Muscle of back (tissue), 3 donors: ENCODE measurements at regions not wholly inside any gene's neighbourhood (a gene's known extent, or its start where the extent isn't known, plus 50 kb on each side); places are given as distances from the start of the nearest gene placed in this dataset.

ENCODE experiments used
- DNase-seq, 3 donors: peaks; one replicate each; pipeline versions ENCODE4 v3.0.0 to v3.0.0-alpha.2; 2013

DNA sequence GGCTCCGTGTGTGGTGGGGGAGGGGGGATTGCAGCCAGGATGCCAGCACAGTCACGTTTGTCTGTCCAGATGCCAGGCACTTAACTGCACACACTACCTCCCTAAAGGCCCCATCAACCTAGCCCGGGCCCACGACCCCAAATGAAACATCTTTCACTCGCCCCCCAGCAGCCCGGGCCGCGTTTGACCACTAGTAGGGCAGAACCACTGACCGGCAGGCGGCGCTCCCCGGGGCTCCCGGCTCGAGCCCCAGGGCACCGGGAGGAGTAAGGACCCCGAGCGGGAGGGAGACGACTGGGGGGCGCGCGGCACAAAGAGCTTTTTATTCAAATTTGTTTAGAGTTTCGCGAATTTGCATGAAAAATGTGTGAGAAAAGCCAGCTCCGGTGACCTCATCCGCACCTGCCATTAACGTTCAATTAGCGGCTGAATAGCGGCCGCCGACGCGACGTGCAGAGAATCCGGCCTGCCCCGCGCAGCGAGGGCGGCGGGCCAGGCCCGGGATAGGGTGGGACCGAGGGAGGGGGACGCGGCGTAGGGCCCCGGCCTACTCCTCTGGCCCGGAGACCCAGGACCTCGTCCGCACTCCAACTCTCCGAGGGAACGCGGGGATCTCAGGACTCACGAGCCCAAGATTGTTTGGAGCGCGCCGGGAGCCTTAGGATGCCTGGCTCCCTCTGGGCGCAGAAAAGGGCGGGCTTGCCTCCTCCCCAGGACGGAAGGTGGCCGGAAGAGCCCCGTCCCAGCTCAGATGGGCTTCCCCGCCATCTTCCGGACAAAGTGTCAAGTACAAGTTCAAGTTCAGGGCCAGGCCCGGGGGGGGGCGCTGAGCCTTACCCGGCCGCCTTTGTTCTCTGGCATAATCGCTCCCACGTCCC, 64.9 kb upstream of the POLG start:
- peak in 1 of 3 donors; percentile 53 for DNase-seq

DNA sequence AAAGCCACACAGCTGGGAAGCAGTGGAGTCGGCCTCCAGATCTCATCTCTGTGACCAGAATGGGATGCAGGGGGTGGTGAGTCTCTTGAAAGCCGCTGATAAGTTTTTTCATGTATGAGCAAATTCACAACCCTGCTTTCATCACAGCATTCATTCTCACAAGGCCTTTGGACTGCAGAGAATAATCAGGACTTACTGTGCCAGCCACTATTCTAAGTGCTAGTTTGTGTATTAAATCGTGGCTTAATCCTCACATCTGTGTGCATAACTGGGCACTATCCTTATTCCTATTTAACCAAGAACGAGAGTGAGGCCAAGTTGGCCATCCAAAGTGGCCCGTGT, 64.2 kb upstream of the POLG start:
- no peak for DNase-seq

GRCh38 chr15:89397653-89398023, 63.0 kb upstream of the POLG start:
- DNase-seq: no peak

DNA sequence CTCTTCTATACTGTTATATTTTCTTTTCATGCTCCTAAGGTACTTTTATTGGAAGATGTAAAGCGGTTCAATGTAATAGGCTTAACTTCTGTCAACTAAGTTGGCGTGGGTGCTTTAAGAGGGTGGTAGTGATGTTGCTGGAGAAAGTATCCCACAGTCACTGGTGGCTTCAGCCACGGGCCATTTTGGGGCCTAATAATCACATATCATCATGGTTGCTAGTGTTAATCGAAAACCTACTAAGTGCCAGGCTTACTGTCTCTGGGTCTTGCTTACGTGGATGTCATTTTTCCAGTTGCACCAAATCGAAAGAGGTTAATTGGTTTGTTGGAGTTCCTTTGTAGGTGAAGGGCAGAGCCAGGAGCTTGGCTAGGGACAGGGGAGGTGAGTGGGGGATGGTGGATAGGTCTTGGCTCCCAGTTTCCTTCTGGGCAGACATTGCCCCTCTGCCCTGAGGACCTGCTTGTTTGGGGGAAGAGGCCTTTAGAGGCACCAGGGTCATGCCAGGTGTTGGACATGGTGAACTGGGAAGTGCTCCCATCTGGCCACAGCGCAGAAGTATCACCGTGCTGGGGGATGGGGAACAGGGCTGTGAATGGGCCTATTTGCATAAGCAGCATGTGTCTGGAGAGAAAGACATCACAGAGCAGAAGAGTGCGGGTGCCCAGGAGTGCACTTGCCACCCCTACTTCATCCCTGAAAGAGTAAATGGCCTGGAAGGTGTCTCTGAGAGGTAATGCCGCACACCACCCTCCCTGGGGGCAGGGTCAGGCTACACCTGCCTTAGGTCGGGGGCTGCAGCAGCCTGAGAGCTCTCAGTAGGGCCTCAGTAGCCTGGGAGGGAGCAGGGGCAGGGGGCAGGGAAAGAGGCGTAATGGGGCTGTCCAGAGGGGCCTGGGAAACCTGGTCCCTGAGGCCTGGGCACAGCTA, 62.4 kb upstream of the POLG start:
- no peak for DNase-seq

DNA sequence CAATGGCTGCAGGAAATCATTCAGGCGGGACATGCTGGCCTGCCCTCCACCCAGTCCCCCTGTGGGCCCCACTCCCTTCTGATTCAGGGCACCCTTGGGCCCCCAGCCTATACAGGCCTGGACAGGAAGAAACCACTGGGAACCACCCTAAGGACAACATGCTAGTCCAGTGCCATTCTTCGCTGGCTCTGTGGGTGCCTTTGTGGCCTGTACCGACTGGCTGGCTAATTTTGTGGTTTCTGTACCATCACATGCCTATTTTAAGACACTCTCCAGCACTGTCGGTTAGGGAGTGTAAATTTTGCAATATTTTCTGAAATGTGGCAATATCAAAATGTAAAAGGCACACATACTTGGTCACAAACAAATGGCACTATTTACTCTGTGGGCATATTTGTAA, 61.4 kb upstream of the POLG start:
- DNase-seq: no peak

DNA sequence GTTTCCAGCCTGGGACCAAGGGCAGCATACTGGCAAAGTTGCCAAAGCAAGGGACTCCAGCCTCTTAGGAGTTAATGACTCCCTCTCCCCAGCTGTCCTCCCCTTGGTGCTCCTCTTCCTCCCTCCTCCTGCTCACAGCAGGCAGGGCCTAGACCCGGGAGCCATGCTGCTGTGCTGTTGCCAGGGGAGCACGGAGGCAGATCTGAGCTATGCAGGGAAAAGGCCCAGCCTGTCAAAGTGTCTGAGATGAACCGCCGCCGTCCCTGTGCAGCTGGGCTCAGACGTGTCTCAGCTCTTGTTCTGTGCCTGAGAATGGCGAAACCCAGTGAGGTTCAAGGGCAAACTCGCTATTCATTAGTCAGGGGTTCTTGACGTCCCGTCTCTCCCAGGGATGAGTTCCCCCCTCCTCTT, 60.8 kb upstream of the POLG start:
- DNase-seq: no peak

DNA sequence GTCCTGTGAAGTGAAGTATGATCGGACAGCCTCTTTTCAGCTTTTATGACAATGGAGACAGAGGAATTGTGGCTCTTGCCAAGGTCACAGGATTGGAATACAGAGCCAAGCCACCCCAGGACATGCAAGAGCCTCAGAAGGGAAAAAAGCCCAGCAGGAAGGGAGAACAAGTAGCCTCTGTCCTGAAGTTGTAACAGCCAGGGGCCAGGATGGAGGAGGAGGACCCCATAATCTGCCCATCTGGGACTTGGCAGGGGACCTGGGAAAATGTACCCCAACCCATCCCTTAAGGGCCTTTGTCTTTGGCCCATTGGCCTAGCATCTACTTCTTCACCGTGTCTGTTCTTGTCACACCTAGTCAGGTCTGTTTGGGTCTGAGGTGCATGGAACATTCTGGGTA, 60.4 kb upstream of the POLG start:
- DNase-seq: no peak

GRCh38 chr15:89393056-89393455, 58.4 kb upstream of the POLG start:
- DNase-seq: no peak

GRCh38 chr15:89391685-89392257, 57.1 kb upstream of the POLG start:
- no peak for DNase-seq

GRCh38 chr15:89389841-89390603, 55.4 kb upstream of the POLG start:
- no peak for DNase-seq

DNA sequence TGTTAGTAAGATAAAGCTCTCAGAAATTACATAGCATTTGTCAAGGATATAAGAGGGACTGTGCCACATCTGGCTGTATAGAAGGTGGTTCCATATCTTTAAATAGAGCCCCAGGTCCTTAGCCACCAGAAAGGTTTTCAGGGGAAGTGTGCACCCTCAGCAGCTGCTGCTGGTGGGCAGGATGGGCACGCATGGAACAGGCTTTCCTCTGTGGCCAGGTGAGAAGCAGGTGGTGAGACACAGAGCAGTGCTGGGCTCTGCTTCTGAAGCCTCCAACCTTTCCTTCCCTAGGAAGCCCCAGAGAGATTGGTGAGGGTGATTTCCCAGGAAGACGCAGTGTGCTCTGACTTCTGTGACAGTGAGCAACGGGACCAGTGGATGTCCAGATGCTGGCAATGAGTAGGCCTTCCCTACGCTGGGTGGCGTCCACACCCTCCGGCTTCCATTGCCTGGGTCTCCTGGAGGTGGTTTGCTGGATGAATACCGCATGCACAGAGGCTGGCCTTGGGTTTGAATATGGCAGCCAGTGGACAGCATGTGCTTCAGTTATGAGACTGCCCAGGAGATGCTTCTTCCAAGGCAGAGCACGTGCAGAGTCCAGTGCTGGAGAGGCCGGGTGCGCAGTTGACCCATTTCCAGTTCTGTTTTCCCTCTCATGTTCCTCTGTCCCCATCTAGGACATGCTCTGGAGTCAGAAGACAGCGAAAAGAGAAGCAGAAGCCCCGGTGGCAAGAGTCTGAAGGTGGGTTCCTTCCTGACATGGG, 52.7 kb upstream of the POLG start:
- DNase-seq: no peak

DNA sequence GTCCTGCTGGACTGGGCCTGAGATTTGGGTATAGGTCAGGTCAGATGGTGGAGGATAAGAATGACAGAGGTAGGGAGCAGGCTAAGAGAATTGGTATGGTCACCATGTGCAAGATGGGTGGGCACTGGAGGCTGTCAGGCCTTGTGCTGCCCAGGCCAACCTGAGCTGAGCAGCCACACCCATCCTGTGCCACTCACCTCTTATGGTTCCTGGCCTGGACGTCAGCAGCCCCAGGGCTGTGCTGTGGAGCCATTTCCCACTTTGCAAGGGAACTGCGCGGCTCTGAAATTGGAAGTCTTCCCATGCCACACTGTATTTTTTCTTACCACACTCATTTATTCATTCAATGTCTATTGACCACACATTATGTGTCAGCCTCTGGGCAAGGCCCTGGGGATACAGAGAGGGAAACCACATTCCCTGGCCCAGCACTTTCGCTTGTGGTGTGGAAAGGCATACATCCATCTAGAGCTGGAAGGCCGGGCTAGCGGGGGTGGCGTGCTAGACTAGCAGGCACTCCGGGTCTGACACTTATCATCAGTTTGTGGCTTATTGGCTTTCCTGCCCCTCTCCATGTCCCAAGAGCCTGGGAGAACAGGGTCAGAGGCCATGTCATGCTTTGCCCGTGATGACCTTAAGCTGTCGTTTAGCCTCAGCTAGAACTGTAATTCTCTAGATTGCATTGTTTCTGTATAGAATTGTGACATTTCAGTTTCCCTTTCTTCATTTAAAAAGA, 51.1 kb upstream of the POLG start:
- no peak for DNase-seq
